ENCODE measurements at regions not wholly inside any gene's neighbourhood (a gene's known extent, or its start where the extent isn't known, plus 50 kb on each side); places are given as distances from the start of the nearest gene placed in this dataset.
"Not testable (repeated sequence)": the region's sequence is repeated elsewhere in the genome, so short reads cannot be mapped to it uniquely, and the experiment has no call there.

DNA sequence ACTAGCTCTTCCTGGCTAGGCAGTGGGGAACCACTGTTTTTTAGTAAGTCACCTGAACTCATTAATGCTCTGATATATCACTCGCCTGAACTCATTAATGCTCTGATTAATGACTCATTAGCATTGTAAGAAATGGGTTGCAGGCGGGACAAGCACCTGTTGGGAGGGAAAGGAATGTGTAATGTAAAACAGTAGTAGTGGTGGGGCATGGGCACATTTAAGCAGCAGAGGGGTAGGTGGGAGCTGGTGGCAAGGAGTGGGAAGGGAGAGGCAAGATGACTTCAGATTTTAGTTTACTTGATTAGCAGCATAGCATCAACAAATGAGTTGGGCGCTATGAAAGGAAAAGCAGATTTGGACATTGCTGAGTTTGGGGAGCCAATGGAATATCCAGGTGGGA is 68.2 kb downstream of the SYT15B start:
- H3K4me3 ChIP-seq (ENCODE audit: low read depth in 2 of 2, low read length in 1 of 2); H4K20me1 ChIP-seq (ENCODE audit: insufficient read depth); H3K9me3 ChIP-seq; DNase-seq; POLR2A ChIA-PET; H3K27ac ChIP-seq (ENCODE audit: low read depth in 2 of 2, low read length in 1 of 2); H3K79me2 ChIP-seq (ENCODE audit: insufficient read depth); H3K9ac ChIP-seq; H3K9me2 ChIP-seq; H3F3A ChIP-seq (replicated peaks; ENCODE audit: insufficient read depth); CTCF ChIA-PET; H3K36me3 ChIP-seq (replicated peaks in 1 of 2; ENCODE audit: control insufficient read depth in 1 of 2, insufficient read depth in 2 of 2, low read length in 1 of 2); H3K27me3 ChIP-seq (ENCODE audit: insufficient read depth); H2AFZ ChIP-seq (ENCODE audit: low read depth); H3K4me1 ChIP-seq (ENCODE audit: control insufficient read depth in 1 of 2, insufficient read depth in 2 of 2, low read depth in 1 of 2, low read length in 1 of 2); H3K4me2 ChIP-seq: not testable (repeated sequence)
- WGBS (ENCODE audit: low lambda C conversion rate) = 100% methylated on average over 2 of the region's 3 CpGs

DNA sequence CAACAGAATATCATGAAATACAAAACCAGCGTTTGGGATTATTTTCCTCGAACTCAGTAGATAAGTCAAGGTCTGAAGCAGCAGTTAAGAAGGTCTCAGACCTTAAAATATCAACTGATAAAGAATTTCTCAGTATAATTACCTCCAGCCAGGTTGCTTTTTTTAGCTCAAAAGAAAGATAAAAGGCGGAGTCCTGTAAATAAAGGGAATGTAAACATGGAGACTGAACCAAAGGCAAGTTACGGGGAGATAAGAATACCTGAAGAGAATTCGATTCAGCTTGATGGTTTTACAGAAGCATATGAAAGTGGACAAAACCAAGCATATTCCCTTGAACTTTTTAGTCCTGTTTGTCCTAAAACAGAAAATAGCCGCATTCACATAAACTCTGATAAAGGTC is 73.1 kb downstream of the SYT15B start:
- DNase-seq; CTCF ChIA-PET; H3K79me2 ChIP-seq (ENCODE audit: insufficient read depth); H3K4me3 ChIP-seq (ENCODE audit: low read depth in 2 of 2, low read length in 1 of 2); H3K9ac ChIP-seq; H3F3A ChIP-seq (replicated peaks; ENCODE audit: insufficient read depth); H3K36me3 ChIP-seq (replicated peaks in 1 of 2; ENCODE audit: control insufficient read depth in 1 of 2, insufficient read depth in 2 of 2, low read length in 1 of 2); H3K9me3 ChIP-seq; H4K20me1 ChIP-seq (ENCODE audit: insufficient read depth); H3K9me2 ChIP-seq; POLR2A ChIA-PET; H2AFZ ChIP-seq (ENCODE audit: low read depth); H3K27ac ChIP-seq (ENCODE audit: low read depth in 2 of 2, low read length in 1 of 2); H3K4me1 ChIP-seq (ENCODE audit: control insufficient read depth in 1 of 2, insufficient read depth in 2 of 2, low read depth in 1 of 2, low read length in 1 of 2); H3K4me2 ChIP-seq; H3K27me3 ChIP-seq (ENCODE audit: insufficient read depth): not testable (repeated sequence)
- 43% methylated on average over 1 of the region's 6 CpGs for WGBS (ENCODE audit: low lambda C conversion rate)

DNA sequence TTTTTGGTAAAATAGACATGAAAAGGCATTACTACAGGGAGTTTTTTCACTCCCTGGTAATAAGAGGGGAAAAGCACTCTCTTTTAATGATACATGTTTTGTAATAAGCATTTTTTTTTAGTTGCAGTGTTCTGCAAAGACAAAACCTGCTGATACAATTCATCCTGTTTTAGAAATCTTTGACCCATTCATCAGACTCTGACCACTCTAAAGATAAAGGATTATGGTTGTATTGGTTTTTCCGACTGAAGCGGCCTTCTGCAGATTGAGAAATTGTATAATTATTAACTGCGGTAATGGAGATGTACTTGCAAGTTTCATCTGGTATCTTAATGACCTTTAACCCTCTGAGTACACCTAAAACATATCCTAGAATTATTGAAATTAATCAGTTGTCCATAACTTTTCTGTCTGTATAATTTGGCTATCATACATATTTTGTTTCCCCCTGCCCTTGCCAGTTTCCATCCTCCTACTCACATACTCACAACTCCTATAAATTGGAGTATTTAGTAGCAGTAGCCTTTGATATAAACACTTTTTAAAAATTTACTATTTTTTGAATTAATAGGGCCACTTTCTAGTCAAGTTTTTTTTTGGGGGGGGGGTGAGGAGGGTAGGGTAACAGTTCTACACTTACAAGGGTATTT is 79.4 kb downstream of the SYT15B start:
- H3K4me2 ChIP-seq; H3K4me3 ChIP-seq (ENCODE audit: low read depth in 2 of 2, low read length in 1 of 2); H2AFZ ChIP-seq (ENCODE audit: low read depth); H3K36me3 ChIP-seq (replicated peaks in 1 of 2; ENCODE audit: control insufficient read depth in 1 of 2, insufficient read depth in 2 of 2, low read length in 1 of 2); H3K27ac ChIP-seq (ENCODE audit: low read depth in 2 of 2, low read length in 1 of 2); H3K4me1 ChIP-seq (ENCODE audit: control insufficient read depth in 1 of 2, insufficient read depth in 2 of 2, low read depth in 1 of 2, low read length in 1 of 2); H3F3A ChIP-seq (replicated peaks; ENCODE audit: insufficient read depth); H3K27me3 ChIP-seq (ENCODE audit: insufficient read depth); H3K79me2 ChIP-seq (ENCODE audit: insufficient read depth); CTCF ChIA-PET; H3K9me2 ChIP-seq; DNase-seq; H3K9me3 ChIP-seq; H3K9ac ChIP-seq; POLR2A ChIA-PET; H4K20me1 ChIP-seq (ENCODE audit: insufficient read depth): not testable (repeated sequence)
- WGBS (ENCODE audit: low lambda C conversion rate) = 89% methylated on average over 2 of the region's 3 CpGs

DNA sequence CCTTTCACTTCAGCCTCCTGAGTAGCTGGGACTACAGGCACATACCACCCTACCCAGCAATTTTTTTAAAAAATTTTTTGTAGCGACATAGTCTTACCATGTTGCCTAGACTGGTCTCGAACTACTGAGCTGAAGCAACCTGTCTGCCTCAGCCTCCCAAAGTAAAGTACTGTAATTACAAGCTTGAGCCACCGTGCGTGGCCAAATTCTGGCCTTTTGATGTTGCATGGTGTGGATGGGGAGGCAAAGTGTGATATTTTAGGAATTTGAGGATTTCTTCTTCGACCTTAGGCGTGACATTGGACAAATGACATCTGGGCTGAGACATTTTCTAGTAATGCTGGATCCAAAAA is 81.8 kb downstream of the SYT15B start:
- H2AFZ ChIP-seq (ENCODE audit: low read depth); H3K27ac ChIP-seq (ENCODE audit: low read depth in 2 of 2, low read length in 1 of 2); H3K36me3 ChIP-seq (replicated peaks in 1 of 2; ENCODE audit: control insufficient read depth in 1 of 2, insufficient read depth in 2 of 2, low read length in 1 of 2); CTCF ChIA-PET; H3K9ac ChIP-seq; H3K4me1 ChIP-seq (ENCODE audit: control insufficient read depth in 1 of 2, insufficient read depth in 2 of 2, low read depth in 1 of 2, low read length in 1 of 2); H3K9me2 ChIP-seq; H3F3A ChIP-seq (replicated peaks; ENCODE audit: insufficient read depth); H3K4me3 ChIP-seq (ENCODE audit: low read depth in 2 of 2, low read length in 1 of 2); H3K9me3 ChIP-seq; H3K79me2 ChIP-seq (ENCODE audit: insufficient read depth); H3K4me2 ChIP-seq; H4K20me1 ChIP-seq (ENCODE audit: insufficient read depth); DNase-seq; H3K27me3 ChIP-seq (ENCODE audit: insufficient read depth); POLR2A ChIA-PET: not testable (repeated sequence)
- 100% methylated on average over 1 of the region's 6 CpGs for WGBS (ENCODE audit: low lambda C conversion rate)

DNA sequence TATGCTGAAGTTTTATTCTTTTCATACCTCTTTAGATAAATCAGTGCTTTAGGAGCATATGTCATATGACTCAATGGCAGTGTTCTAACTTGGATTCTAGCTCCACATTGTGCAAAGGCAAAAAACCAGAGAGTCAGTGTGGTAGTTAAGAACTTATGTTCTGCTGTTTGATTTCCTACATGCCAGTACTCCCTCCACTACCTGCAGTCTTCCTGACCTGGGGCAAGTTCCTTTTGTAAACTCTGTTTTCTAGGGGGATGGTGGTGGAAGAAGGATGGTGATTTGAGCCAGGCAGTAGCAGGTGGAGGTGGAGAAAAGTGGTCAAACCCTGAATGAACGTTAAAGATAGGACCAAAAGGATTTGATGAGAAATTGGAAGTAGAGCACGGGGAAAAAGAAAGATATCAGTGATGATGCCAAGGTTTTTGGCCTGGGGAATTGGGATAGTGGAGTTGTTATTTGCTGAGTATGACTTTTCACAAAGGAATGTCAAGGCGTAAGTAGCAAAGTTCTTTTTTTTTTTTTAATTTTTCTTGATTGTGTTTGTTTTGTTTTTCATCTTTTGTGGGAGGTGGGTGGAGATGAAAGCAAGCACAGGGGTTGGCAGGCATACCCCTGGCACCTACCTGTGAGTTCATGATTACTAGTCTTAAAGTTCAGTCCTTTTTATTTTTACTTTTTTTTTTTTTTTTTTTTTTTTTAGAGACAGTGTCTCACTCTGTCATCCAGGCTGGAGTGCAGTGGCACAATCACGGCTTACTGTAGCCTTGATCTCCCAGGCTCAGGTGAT is 82.3 kb downstream of the SYT15B start:
- H3K9ac ChIP-seq; POLR2A ChIA-PET; H3K4me3 ChIP-seq (ENCODE audit: low read depth in 2 of 2, low read length in 1 of 2); H3K27ac ChIP-seq (ENCODE audit: low read depth in 2 of 2, low read length in 1 of 2); DNase-seq; H3K9me2 ChIP-seq; H4K20me1 ChIP-seq (ENCODE audit: insufficient read depth); H3K9me3 ChIP-seq; H3F3A ChIP-seq (replicated peaks; ENCODE audit: insufficient read depth); H3K4me1 ChIP-seq (ENCODE audit: control insufficient read depth in 1 of 2, insufficient read depth in 2 of 2, low read depth in 1 of 2, low read length in 1 of 2); CTCF ChIA-PET; H3K79me2 ChIP-seq (ENCODE audit: insufficient read depth); H3K27me3 ChIP-seq (ENCODE audit: insufficient read depth); H2AFZ ChIP-seq (ENCODE audit: low read depth); H3K4me2 ChIP-seq; H3K36me3 ChIP-seq (replicated peaks in 1 of 2; ENCODE audit: control insufficient read depth in 1 of 2, insufficient read depth in 2 of 2, low read length in 1 of 2): not testable (repeated sequence)
- WGBS (ENCODE audit: low lambda C conversion rate) = 42% methylated on average over 4 of the region's 4 CpGs

DNA sequence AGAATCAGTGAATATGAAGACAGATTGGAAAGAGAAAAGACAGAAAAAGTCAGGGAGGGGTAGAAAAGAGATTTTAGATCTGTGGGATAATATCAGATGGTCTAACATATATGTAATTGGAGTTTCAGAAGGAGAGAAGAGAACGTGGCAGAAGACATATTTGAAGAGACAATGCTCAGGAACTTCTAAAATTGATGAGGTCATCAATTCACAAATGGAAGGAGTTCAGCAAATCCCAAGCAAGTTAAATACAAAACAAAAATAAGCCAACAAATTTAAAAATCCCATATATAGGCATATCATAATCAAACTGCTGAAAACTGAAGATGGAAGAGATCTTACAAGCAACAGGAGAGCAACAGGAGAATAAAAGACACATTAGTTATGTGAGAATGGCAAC is 87.3 kb downstream of the SYT15B start:
- H3K27me3 ChIP-seq (ENCODE audit: insufficient read depth); DNase-seq; H2AFZ ChIP-seq (ENCODE audit: low read depth); H3K27ac ChIP-seq (ENCODE audit: low read depth in 2 of 2, low read length in 1 of 2); H3K79me2 ChIP-seq (ENCODE audit: insufficient read depth); H3K4me3 ChIP-seq (ENCODE audit: low read depth in 2 of 2, low read length in 1 of 2); H3K9me3 ChIP-seq; H4K20me1 ChIP-seq (ENCODE audit: insufficient read depth); H3K4me1 ChIP-seq (ENCODE audit: control insufficient read depth in 1 of 2, insufficient read depth in 2 of 2, low read depth in 1 of 2, low read length in 1 of 2); POLR2A ChIA-PET; H3K9ac ChIP-seq; CTCF ChIA-PET; H3F3A ChIP-seq (replicated peaks; ENCODE audit: insufficient read depth); H3K36me3 ChIP-seq (replicated peaks in 1 of 2; ENCODE audit: control insufficient read depth in 1 of 2, insufficient read depth in 2 of 2, low read length in 1 of 2); H3K9me2 ChIP-seq; H3K4me2 ChIP-seq: not testable (repeated sequence)
- WGBS (ENCODE audit: low lambda C conversion rate) = 0% methylated on average over 1 of the region's 1 CpG

All from SK-N-SH (cell line).